ENCODE measurements at regions not wholly inside any gene's neighbourhood (a gene's known extent, or its start where the extent isn't known, plus 50 kb on each side); places are given as distances from the start of the nearest gene placed in this dataset.

- TF ChIP-seq RAD21 (IDR thresholded peaks at IDR 0.05; ENCODE audit: low read depth) (no peak), TCF12 (IDR thresholded peaks at IDR 0.05; ENCODE audit: low read depth) (no peak), CREB1 (IDR thresholded peaks at IDR 0.05; ENCODE audit: low read depth) (no peak), TEAD4 (IDR thresholded peaks at IDR 0.05) (no peak), CEBPB (IDR thresholded peaks at IDR 0.05) (no peak), ZBTB7A (IDR thresholded peaks at IDR 0.05; ENCODE audit: low read depth) (no peak), USF1 (IDR thresholded peaks at IDR 0.05) (no peak), EP300 (IDR thresholded peaks at IDR 0.05; ENCODE audit: borderline replicate concordance) (no peak), MAX (IDR thresholded peaks at IDR 0.05) (no peak), FOXM1 (IDR thresholded peaks at IDR 0.05; ENCODE audit: borderline replicate concordance, low read depth) (no peak), REST (IDR thresholded peaks at IDR 0.05; ENCODE audit: low read depth) (no peak), NFIC (IDR thresholded peaks at IDR 0.05) (no peak)
Observed at GRCh38 chr10:78830062-78830975, 238.4 kb upstream of the ZMIZ1 start.

- TF ChIP-seq MAX (IDR thresholded peaks at IDR 0.05) (0 out of 2 replicates have a peak, but pooled peaks have one; percentile 30), FOXM1 (IDR thresholded peaks at IDR 0.05; ENCODE audit: borderline replicate concordance, low read depth) (no peak)
Observed at GRCh38 chr10:78830976-78831375, 237.8 kb upstream of the ZMIZ1 start.

- no peak for TF ChIP-seq USF1 (IDR thresholded peaks at IDR 0.05)
- TF ChIP-seq MAX (IDR thresholded peaks at IDR 0.05): no peak
- TF ChIP-seq FOXM1 (IDR thresholded peaks at IDR 0.05; ENCODE audit: borderline replicate concordance, low read depth): no peak
- no peak for TF ChIP-seq TAF1 (IDR thresholded peaks at IDR 0.05; ENCODE audit: low read depth)
- TF ChIP-seq CEBPB (IDR thresholded peaks at IDR 0.05): no peak
- no peak for TF ChIP-seq EP300 (IDR thresholded peaks at IDR 0.05; ENCODE audit: borderline replicate concordance)
- no peak for TF ChIP-seq NFIC (IDR thresholded peaks at IDR 0.05)
- no peak for TF ChIP-seq ZBTB7A (IDR thresholded peaks at IDR 0.05; ENCODE audit: low read depth)
- no peak for TF ChIP-seq RAD21 (IDR thresholded peaks at IDR 0.05; ENCODE audit: low read depth)
- TF ChIP-seq TCF12 (IDR thresholded peaks at IDR 0.05; ENCODE audit: low read depth): no peak
- no peak for TF ChIP-seq CREB1 (IDR thresholded peaks at IDR 0.05; ENCODE audit: low read depth)
- TF ChIP-seq YY1 (IDR thresholded peaks at IDR 0.05; ENCODE audit: low read depth): no peak
- TF ChIP-seq EGR1 (IDR thresholded peaks at IDR 0.05): no peak
- no peak for TF ChIP-seq TEAD4 (IDR thresholded peaks at IDR 0.05)
- TF ChIP-seq REST (IDR thresholded peaks at IDR 0.05; ENCODE audit: low read depth): no peak
Observed at GRCh38 chr10:78831461-78831860, 237.3 kb upstream of the ZMIZ1 start.

GRCh38 chr10:78832281-78832680 is 236.5 kb upstream of the ZMIZ1 start:
- TF ChIP-seq RAD21 (IDR thresholded peaks at IDR 0.05; ENCODE audit: low read depth): no peak
- peak; percentile 46; the same call in 1 of the 2 replicates for TF ChIP-seq YY1 (IDR thresholded peaks at IDR 0.05; ENCODE audit: low read depth)

GRCh38 chr10:78838141-78838657 is 230.6 kb upstream of the ZMIZ1 start:
- TF ChIP-seq YY1 (IDR thresholded peaks at IDR 0.05; ENCODE audit: low read depth): no peak
- TF ChIP-seq ZBTB7A (IDR thresholded peaks at IDR 0.05; ENCODE audit: low read depth): no peak
- TF ChIP-seq TCF12 (IDR thresholded peaks at IDR 0.05; ENCODE audit: low read depth): no peak
- no peak for TF ChIP-seq CEBPB (IDR thresholded peaks at IDR 0.05)
- no peak for TF ChIP-seq MAX (IDR thresholded peaks at IDR 0.05)
- TF ChIP-seq REST (IDR thresholded peaks at IDR 0.05; ENCODE audit: low read depth): no peak
- no peak for TF ChIP-seq TEAD4 (IDR thresholded peaks at IDR 0.05)
- TF ChIP-seq TAF1 (IDR thresholded peaks at IDR 0.05; ENCODE audit: low read depth): no peak
- TF ChIP-seq USF1 (IDR thresholded peaks at IDR 0.05): no peak
- TF ChIP-seq FOXM1 (IDR thresholded peaks at IDR 0.05; ENCODE audit: borderline replicate concordance, low read depth): no peak
- no peak for TF ChIP-seq RAD21 (IDR thresholded peaks at IDR 0.05; ENCODE audit: low read depth)
- no peak for TF ChIP-seq NFIC (IDR thresholded peaks at IDR 0.05)
- TF ChIP-seq EP300 (IDR thresholded peaks at IDR 0.05; ENCODE audit: borderline replicate concordance): no peak
- TF ChIP-seq CREB1 (IDR thresholded peaks at IDR 0.05; ENCODE audit: low read depth): no peak
- TF ChIP-seq EGR1 (IDR thresholded peaks at IDR 0.05): no peak

All from Ishikawa (cell line).